GM10248 (cell line): ENCODE measurements at regions not wholly inside any gene's neighbourhood (a gene's known extent, or its start where the extent isn't known, plus 50 kb on each side); places are given as distances from the start of the nearest gene placed in this dataset.

Source experiments
- CTCF ChIA-PET: fragments of 300-600 bp; sonication (Branson Sonifier 250); formaldehyde crosslinking; extraction: SDS; loops from one replicate; lab custom pipeline; 2021; ENCODE audit warnings: antibody characterized with exemption; lab: Yijun Ruan, JAX
- POLR2A ChIA-PET: fragments of 350-650 bp; sonication (Branson Sonifier 250); formaldehyde crosslinking; extraction: SDS; loops from one replicate; lab custom pipeline; 2020; ENCODE audit warnings: antibody characterized with exemption; lab: Yijun Ruan, JAX
- DNase-seq: peaks from one replicate; pipeline ENCODE4 v3.0.0; 2012; ENCODE audit errors: extremely low spot score
- CTCF ChIP-seq: IDR thresholded peaks from 2 replicates; pipeline ENCODE4 v1.5.1; 2012; ENCODE audit warnings: mild to moderate bottlenecking, low read depth; ENCODE audit errors: extremely low read depth, missing control alignments, control extremely low read depth

GRCh38 chr18:10182009-10182624 is 268.3 kb downstream of the VAPA start:
- POLR2A ChIA-PET = no interaction called here
- no peak for DNase-seq
- CTCF ChIA-PET = interaction anchor here (1.4 kb wide), 1 partner anchor 12 kb away, joined by 3 read pairs; no protein-coding TSS in a partner anchor
- no peak for TF ChIP-seq CTCF

GRCh38 chr18:10184776-10185175 is 269.7 kb upstream of the APCDD1 start:
- TF ChIP-seq CTCF = no peak
- CTCF ChIA-PET = interaction anchor here (1.2 kb wide), 1 partner anchor 10 kb away, joined by 4 read pairs; no protein-coding TSS in a partner anchor
- POLR2A ChIA-PET = no interaction called here
- no peak for DNase-seq

GRCh38 chr18:10188971-10189810 is 265.2 kb upstream of the APCDD1 start:
- ChIA-PET POLR2A (no interaction called here), CTCF (interaction anchor here (0.9 kb wide), 1 partner anchor 20 kb away, joined by 3 read pairs; no protein-coding TSS in a partner anchor)
- no peak for DNase-seq
- TF ChIP-seq CTCF = no peak

GRCh38 chr18:10190564-10190963 is 263.9 kb upstream of the APCDD1 start:
- DNase-seq = no peak
- CTCF ChIA-PET = no interaction called here
- no peak for TF ChIP-seq CTCF
- POLR2A ChIA-PET = no interaction called here

- DNase-seq = no peak
- POLR2A ChIA-PET = no interaction called here
- CTCF ChIA-PET = no interaction called here
- no peak for TF ChIP-seq CTCF
Measured at GRCh38 chr18:10193444-10193843, 261.0 kb upstream of the APCDD1 start.

GRCh38 chr18:10194592-10194991 is 259.8 kb upstream of the APCDD1 start:
- CTCF ChIA-PET = interaction anchor here (1.5 kb wide), 1 partner anchor 9 kb away, joined by 4 read pairs; no protein-coding TSS in a partner anchor
- TF ChIP-seq CTCF = no peak
- no peak for DNase-seq
- POLR2A ChIA-PET = no interaction called here
